SH-SY5Y (cell line): ENCODE measurements at regions not wholly inside any gene's neighbourhood (a gene's known extent, or its start where the extent isn't known, plus 50 kb on each side); places are given as distances from the start of the nearest gene placed in this dataset.

ENCODE experiments used
- GATA2 ChIP-seq: IDR thresholded peaks from 2 replicates; pipeline ENCODE4 v1.6.1; 2011; ENCODE audit warnings: mild to moderate bottlenecking, low read depth, low read length
- GATA3 ChIP-seq: IDR thresholded peaks from 2 replicates; pipeline ENCODE4 v1.6.1; 2011; ENCODE audit warnings: low read depth, mild to moderate bottlenecking, low read length, moderate library complexity

DNA sequence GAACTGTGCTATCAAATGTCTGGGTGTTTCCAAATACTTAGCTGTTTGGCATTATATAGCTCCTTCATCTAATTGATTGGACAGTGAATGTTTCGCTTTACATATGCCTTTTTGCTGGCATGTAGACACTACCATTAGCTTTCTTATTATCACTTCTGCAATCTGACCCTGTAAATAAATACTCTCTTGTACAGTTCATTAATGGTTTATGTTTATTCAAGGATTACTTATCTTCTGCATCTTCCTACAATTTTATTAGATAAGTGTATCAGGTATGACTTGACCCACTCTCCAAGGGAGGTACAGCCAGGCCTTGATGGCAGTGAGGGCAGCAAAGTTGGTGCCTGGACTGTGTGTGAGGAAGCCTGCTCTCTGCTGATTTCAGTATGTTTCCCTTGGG lies 614.1 kb upstream of the SETBP1 start:
- TF ChIP-seq GATA3 = no peak
- peak; percentile 7; the same call in 1 of the 2 replicates for TF ChIP-seq GATA2

DNA sequence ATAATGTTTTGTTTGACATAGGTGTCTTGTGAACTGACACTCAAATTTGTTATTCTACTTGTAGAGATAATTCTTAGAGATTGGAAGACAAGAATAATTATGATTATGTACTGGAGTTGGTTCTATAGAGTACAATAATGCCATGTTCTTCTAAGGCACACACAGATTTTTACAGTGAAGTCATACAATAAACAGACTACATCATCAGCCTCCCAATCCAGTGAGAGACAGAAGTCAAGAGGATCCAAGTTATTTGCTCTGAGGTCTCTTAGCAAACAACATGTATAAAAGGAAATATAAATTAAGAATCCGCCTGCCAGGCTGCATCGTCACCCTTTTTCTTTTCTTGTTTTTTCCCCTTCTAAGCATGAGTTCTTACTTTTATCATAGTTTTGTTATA lies 613.5 kb upstream of the SETBP1 start:
- TF ChIP-seq GATA3 (no peak), GATA2 (no peak)

DNA sequence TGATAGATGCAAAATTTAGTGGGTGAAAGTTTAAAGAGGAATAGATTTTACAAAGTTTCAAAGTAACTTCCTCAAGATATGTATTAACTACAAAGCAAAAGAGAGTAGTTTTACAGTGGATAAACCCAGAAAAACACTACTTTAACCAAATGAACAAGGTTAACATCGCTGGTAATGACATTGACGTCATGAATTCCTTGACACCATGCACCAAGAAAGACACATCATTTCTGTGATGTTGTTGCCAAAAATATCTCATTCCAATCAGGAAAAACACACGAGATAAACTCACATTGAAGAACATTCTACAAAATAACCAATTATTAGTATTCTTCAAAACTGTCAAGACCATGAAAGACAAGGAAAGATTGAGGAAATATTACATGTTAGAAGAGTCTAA lies 605.6 kb upstream of the SETBP1 start:
- TF ChIP-seq GATA3 (no peak), GATA2 (no peak)

DNA sequence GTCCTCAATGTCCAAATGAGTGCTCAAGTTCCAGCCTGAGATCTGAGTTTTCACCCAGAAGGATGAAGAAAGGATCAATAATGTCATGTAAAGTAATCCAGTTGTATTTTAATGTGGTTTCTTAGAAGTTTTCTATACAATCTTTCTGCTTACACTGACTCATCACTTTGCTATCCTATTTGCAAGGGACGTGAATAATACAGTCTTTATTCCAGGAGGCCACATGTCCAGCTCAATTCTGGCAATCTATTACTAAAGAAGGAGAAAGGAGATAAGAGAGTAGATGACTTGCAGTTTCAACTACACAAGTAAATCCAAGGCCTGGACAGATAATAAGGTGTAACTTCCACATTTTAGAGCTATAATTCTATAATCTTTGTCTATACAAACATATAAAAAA lies 601.1 kb upstream of the SETBP1 start:
- TF ChIP-seq GATA3 (no peak), GATA2 (no peak)

DNA sequence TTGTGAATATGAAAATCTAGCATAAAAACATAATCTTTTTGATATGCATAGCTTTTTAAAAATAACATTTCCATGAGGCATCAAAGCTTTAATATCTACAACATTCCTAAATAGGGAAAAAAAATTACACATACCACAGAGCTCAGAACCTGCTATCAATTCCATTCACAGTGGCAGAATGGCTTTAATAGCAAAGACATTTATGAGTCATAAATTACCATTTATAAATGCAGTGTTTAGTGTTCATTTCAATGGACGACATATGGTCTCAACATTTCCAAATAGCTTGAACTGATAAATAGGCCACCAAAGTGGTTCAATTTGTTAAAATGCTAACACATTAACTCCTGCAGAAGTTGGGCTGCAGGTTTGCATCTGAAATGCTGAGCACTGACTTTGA lies 600.6 kb upstream of the SETBP1 start:
- no peak for TF ChIP-seq GATA3
- no peak for TF ChIP-seq GATA2

DNA sequence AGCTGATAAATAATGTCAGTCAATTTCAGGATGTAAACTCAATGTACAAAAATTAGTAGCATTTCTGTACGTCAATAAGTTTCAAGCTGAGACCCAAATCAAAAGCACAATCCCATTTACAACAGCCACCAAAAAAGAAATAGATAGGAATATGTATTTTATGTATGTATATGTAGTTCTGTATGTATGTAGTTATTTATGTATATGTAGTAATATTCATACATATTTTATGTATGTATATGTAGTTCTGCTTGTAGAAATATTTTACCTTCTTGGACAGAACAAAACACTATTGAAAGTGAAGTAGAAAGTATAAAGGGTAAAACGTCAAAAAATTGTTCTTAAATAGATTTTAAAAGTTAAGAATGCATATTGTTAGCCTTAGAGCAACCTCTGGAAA lies 591.0 kb upstream of the SETBP1 start:
- no peak for TF ChIP-seq GATA3
- no peak for TF ChIP-seq GATA2

DNA sequence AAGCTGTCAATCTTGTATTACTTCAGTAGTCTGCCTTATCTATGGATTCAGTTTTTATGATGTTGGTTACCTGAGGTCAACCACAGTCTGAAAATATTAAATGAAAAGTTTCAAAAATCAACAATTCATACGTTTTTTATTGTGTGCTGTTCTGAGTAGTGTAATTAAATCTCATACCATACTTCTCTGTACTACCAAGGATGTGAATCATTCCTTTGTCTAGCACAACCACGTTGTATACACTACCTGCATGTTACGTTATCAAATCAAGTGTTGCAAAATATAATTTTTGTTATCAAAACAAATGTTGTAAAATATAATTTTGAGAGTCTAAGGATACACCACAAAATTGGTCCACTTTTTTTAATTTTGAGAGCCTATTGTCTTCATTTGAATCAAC lies 590.2 kb upstream of the SETBP1 start:
- TF ChIP-seq GATA3 = no peak
- TF ChIP-seq GATA2 = no peak

DNA sequence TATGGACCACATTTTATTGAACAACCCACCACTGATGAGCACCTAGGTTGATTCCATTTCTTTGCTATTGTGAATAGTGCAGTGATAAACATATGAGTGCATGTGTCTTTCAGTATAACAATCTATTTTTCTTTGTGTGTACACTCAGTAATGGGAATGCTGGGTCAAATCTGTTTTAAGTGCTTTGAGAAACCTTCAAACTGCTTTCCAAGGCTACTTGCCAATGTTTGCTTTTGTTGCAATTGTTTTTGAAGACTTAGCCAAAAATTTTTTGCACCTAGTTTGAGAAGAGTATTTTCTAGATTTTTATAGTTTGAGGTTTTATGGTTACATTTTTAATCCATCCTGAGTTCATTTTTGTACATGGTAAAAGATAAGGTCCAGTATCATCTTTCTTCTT lies 587.4 kb upstream of the SETBP1 start:
- TF ChIP-seq GATA2 = no peak
- no peak for TF ChIP-seq GATA3

DNA sequence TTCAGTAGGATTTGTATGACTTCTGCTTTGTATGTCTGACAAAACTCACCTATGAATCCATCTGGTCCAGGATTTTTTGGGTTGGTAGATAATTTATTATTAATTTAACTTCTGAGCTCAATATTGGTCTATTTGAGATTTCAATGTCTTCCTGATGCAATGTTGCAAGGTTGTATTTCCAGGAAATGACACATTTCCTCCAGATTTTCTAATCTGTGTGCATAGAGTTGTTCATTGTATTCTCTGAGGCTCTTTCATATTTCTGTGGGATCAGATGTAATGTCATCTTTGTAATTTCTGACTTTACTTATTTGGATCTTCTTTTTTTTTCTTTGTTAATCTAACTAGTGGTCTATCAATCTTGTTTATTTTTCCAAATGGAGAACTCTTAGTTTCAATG lies 584.7 kb upstream of the SETBP1 start:
- no peak for TF ChIP-seq GATA2
- no peak for TF ChIP-seq GATA3

DNA sequence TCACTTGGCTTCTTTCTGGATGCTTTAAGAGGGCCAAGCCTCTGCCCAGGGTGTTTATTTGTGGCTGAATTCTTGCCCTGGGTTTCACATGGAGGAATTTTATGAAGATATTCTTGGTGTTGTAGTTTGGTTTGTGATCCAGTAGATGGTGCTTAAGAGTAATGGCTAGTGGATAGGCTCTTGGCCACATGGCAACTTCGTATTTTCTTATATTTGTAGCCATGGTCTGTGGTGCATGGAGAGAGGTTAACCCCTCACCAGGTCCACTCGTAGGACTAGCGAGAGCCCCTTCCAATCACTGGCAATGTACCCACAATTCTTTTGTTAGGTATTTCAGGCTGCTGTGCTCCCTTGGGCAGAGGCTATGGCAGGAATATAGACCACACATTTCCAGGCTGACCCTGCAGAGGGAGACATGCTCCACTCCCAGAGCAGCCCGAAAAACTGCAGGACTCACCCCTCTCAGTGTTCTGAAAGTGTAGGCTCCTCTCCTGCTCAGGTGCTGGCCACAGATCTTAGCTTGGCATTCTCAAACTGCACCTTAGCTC lies 582.1 kb upstream of the SETBP1 start:
- TF ChIP-seq GATA2 = no peak

DNA sequence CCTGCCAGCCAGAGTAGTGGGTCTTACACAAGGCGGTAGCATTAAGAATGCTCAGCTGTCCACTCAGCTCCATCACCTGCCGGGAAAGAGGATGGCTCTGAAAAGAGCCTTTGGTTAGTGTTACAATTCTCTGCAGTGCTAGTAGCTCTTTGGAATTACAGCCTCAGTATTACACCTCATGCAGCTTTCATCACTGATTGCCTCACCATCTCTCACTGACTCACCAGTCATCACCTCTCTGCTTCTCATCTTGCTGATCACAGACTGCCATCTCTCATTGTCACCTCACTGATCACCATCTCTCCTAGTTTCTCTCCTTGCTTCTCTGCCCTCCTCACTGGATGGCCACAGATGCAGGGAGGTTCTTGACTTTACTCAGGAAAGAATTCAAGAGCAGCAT lies 573.5 kb upstream of the SETBP1 start:
- no peak for TF ChIP-seq GATA2
- no peak for TF ChIP-seq GATA3

DNA sequence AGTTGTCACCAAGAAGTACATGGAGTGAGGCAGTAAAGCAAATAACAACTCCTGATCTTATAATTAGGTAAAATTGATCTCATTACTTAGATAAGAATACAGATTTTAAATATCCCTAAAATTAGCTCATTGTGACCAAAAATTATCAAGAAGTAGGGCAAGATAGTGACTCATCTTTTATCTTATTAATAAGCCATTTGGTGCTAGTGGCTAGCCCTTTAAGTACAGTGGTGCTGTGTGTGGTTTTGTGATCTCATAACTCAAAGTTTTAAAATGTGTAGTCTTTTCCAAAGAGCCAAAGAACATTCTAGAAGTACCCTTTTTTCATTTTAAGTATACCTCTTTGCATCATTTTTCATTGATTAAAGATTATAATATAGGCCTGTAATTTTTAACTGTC lies 569.4 kb upstream of the SETBP1 start:
- TF ChIP-seq GATA2 (no peak), GATA3 (no peak)

DNA sequence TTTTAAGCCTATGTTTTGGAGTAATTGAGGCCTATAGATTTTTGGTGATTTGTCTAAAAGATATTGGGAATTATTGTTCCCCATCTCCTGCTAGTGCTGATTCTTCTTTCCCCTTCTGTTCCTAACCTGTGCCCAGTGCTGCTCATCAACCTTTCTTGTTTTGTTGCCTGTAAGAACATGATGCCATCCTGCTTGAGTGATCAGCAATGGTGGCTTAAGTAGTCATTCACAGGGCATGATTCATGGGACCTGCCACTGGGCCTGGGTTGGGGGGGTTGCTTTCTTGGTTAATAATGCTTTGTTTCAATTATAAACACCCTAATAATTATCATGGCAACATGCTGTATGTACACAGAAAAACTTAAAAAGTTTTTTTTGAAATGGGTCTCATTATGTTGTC lies 562.9 kb upstream of the SETBP1 start:
- no peak for TF ChIP-seq GATA2
- no peak for TF ChIP-seq GATA3

DNA sequence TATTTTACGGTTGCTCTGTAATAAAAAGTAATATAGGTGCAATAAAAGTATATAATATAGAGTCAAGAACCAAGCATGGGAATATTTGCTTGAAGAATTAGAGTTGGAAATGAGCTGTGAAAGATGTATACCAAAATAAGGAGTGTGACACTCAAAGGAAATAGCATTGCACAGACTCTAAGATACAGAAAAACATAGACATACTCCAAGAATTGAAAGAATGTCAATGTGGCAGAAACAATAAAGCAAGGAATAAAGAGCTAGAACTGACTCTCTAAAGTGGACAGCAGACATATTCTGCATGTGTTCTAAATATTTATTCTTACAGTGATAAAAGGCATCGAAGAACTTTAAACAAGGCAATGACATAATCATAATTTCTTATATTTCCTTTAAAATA lies 561.1 kb upstream of the SETBP1 start:
- no peak for TF ChIP-seq GATA3
- no peak for TF ChIP-seq GATA2

DNA sequence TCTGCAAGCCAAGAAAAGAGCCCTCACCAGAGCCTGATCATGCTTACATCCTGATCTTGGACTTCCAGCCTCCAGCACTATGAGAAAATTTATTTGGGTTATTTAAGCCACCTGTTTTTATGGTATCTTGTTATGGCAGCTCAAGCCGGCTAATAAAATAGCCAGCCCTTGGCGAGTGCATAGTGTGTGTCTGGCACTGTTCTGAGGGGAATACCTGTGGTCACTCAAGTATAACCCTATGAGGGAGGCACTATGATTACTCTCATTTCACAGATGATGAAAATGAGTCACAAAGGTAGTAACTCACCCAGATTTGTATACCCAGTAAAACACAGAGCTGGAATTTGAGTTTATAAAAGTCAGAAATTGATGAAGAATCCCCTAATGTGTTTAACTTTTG lies 556.9 kb upstream of the SETBP1 start:
- TF ChIP-seq GATA3 (no peak), GATA2 (no peak)

DNA sequence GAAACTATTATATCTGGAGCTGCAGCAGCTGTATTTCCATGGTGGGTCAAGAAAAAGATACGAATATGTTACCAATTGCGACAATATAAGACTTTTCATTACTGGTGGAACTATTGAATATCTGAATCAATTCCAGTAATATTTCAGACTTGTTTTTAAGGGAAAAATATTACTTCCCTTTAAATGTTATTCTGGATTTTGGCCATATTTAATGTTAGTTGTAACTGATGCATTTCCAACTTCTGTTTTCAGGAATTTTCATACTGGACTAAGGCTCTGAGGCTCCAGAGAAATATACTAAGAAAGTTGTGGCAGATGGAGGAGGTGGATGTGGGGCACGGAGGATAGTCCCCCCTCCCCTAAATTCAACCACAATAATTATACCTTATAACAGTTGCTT lies 555.2 kb upstream of the SETBP1 start:
- TF ChIP-seq GATA3 (no peak), GATA2 (no peak)
